CD14-positive monocyte (primary cell): ENCODE measurements at regions not wholly inside any gene's neighbourhood (a gene's known extent, or its start where the extent isn't known, plus 50 kb on each side); places are given as distances from the start of the nearest gene placed in this dataset.

Experiments
- DNase-seq, 3 donors: peaks; one replicate each; pipeline ENCODE4 v3.0.0-alpha.2; 2011 to 2022
- H2AFZ ChIP-seq: 2 replicates; pipeline ENCODE4 v1.6.0; 2012; ENCODE audit warnings: mild to moderate bottlenecking, low read depth, low read length, inconsistent platforms; ENCODE audit not compliant: insufficient read depth, poor library complexity, severe bottlenecking
- H3K27ac ChIP-seq, 2 donors: 1 replicate in 1 of 2; 2 replicates in 1 of 2; pipeline ENCODE4 v1.5.1; 2012 to 2013; ENCODE audit warnings: low read length in 2 of 2, control low read depth in 1 of 2, inconsistent platforms in 1 of 2, low read depth in 1 of 2, mild to moderate bottlenecking in 1 of 2
- H3K27me3 ChIP-seq, 2 donors: one replicate each; pipeline versions ENCODE4 v1.6.0 to v1.6.1; 2011 to 2013; ENCODE audit warnings: low read length in 2 of 2; ENCODE audit not compliant: control insufficient read depth in 2 of 2, insufficient read depth in 2 of 2
- H3K36me3 ChIP-seq, 2 donors: replicated peaks in 1 of 2; 1 replicate in 1 of 2; 2 replicates in 1 of 2; pipeline versions ENCODE4 v1.5.1 to v1.6.1; 2012 to 2013; ENCODE audit warnings: low read length in 2 of 2, control low read depth in 1 of 2, inconsistent platforms in 1 of 2, mild to moderate bottlenecking in 1 of 2; ENCODE audit not compliant: insufficient read depth in 2 of 2, control insufficient read depth in 1 of 2
- H3K4me1 ChIP-seq, 2 donors: 1 replicate in 1 of 2; 2 replicates in 1 of 2; pipeline versions ENCODE4 v1.5.1 to v1.6.1; 2012 to 2013; ENCODE audit warnings: low read length in 2 of 2, control low read depth in 1 of 2, inconsistent platforms in 1 of 2, mild to moderate bottlenecking in 1 of 2, moderate library complexity in 1 of 2; ENCODE audit not compliant: insufficient read depth in 2 of 2, control insufficient read depth in 1 of 2
- H3K4me2 ChIP-seq: replicated peaks from 2 replicates; pipeline ENCODE3; 2012; ENCODE audit warnings: low read length, moderate library complexity, mild to moderate bottlenecking; ENCODE audit not compliant: poor library complexity, severe bottlenecking; ENCODE audit errors: extremely low read depth
- H3K4me3 ChIP-seq, 3 experiments: fragments of 200-600 bp in 1 of 3; sonication (generic) in 1 of 3; replicated peaks in 1 of 3; 1 replicate in 2 of 3; 2 replicates in 1 of 3; pipeline ENCODE4 v1.5.1; 2011 to 2013; ENCODE audit warnings: low read length in 3 of 3, mild to moderate bottlenecking in 3 of 3, control low read depth in 2 of 3, low read depth in 2 of 3, inconsistent platforms in 1 of 3, moderate library complexity in 1 of 3
- H3K79me2 ChIP-seq: 2 replicates; pipeline ENCODE4 v1.6.0; 2012; ENCODE audit warnings: mild to moderate bottlenecking, control low read depth, inconsistent platforms, low read length, moderate library complexity; ENCODE audit not compliant: insufficient read depth
- H3K9ac ChIP-seq: 2 replicates; pipeline ENCODE4 v1.6.0; 2017; ENCODE audit warnings: low read length, mild to moderate bottlenecking; ENCODE audit not compliant: insufficient read depth, poor library complexity, severe bottlenecking
- H3K9me3 ChIP-seq, 2 donors: replicated peaks in 1 of 2; 1 replicate in 1 of 2; 2 replicates in 1 of 2; pipeline versions ENCODE4 v1.5.1 to v1.6.1; 2012 to 2013; ENCODE audit warnings: low read length in 2 of 2, control low read depth in 1 of 2; ENCODE audit not compliant: control insufficient read depth in 1 of 2, insufficient read depth in 1 of 2
- H4K20me1 ChIP-seq: 2 replicates; pipeline ENCODE4 v1.6.0; 2012; ENCODE audit warnings: mild to moderate bottlenecking, low read length, control low read depth, moderate library complexity; ENCODE audit not compliant: insufficient read depth
- H3K27ac Mint-ChIP-seq, 7 donors: one replicate each; pipeline ENCODE4 v1.8.0; 2020; ENCODE audit warnings: mild to moderate bottlenecking in 7 of 7, mixed read lengths in 7 of 7, moderate library complexity in 6 of 7, inconsistent platforms in 2 of 7
- H3K27me3 Mint-ChIP-seq, 3 donors: one replicate each; pipeline ENCODE4 v1.8.0; 2021 to 2022; ENCODE audit warnings: low read depth in 3 of 3, mild to moderate bottlenecking in 3 of 3, mixed read lengths in 3 of 3, moderate library complexity in 3 of 3, inconsistent platforms in 1 of 3
- H3K36me3 Mint-ChIP-seq, 2 donors: one replicate each; pipeline ENCODE4 v1.8.0; 2020; ENCODE audit warnings: mixed read lengths in 2 of 2, inconsistent platforms in 1 of 2, mild to moderate bottlenecking in 1 of 2
- H3K4me1 Mint-ChIP-seq: one replicate; pipeline ENCODE4 v1.8.0; 2020; ENCODE audit warnings: mild to moderate bottlenecking, mixed read lengths
- H3K4me3 Mint-ChIP-seq, 2 donors: one replicate each; pipeline ENCODE4 v1.8.0; 2020; ENCODE audit warnings: mild to moderate bottlenecking in 2 of 2, mixed read lengths in 2 of 2, moderate library complexity in 1 of 2
- H3K9me3 Mint-ChIP-seq, 7 donors: one replicate each; pipeline ENCODE4 v1.8.0; 2020 to 2022; ENCODE audit warnings: mixed read lengths in 7 of 7, mild to moderate bottlenecking in 6 of 7, moderate library complexity in 6 of 7, inconsistent platforms in 2 of 7
- WGBS: methylation state at CpG from one replicate; pipeline ENCODE4 v1.1.5; 2013; ENCODE audit warnings: missing lambda C conversion rate; ENCODE audit not compliant: insufficient coverage; 5-methylcytosine and 5-hydroxymethylcytosine counted together
- intact Hi-C, 2 donors: fragments of 100-400 bp; cut with micrococcal nuclease; formaldehyde crosslinking; loops; one replicate each; pipeline versions ENCODE4 v1.15.0 to v1.15.1; 2023
- TF ChIP-seq, protein P1 (sequence below): fragments of 200-600 bp; IDR thresholded peaks from one replicate; pipeline ENCODE4 v1.8.0; 2022; ENCODE audit warnings: antibody characterized with exemption, mild to moderate bottlenecking

DNA sequence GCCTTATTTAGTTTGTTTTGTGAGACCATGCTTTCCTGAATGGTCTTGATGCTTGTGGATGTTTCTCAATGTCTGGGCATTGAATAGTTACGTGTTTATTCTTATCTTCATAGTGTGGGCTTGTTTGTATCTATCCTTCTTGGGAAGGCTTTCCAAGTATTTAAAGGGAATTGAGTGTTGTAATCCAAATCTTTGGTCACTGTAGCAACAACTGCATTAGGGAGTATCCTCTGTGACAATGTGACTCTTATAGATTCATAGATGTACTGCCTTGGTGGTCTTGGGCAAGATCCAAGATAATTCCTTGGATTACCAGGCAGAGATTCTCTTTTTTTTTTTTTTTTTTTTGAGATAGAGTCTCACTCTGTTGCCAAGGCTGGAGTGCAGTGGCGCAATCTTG is 598.4 kb downstream of the CBLN4 start:
- WGBS, result no CpG with 5 or more reads among the region's 2 CpGs
- intact Hi-C loops, result no loop called here
- Histone ChIP-seq H3K27me3 (no peaks in the 10 kb centered on the region), H3K79me2 (no peaks in the 10 kb centered on the region), H3K4me3 (no peak overlapping the region), H3K9ac (no peak overlapping the region), H3K36me3 (no peaks in the 10 kb centered on the region), H3K4me1 (no peaks in the 10 kb centered on the region), H3K27ac (no peak overlapping the region), H3K9me3 (peaks cover 11 to 16% of the 10 kb centered on the region in 2 donors), H4K20me1 (no peaks in the 10 kb centered on the region), H2AFZ (no peak overlapping the region), H3K4me2 (no peak overlapping the region)
- no peak overlapping the region for H3K4me3 Mint-ChIP-seq
- peaks cover 0 to 3% (median 0%) of the 10 kb centered on the region in 3 donors for H3K27me3 Mint-ChIP-seq
- no peak for DNase-seq
- no peak overlapping the region for H3K27ac Mint-ChIP-seq
- no peaks in the 10 kb centered on the region for H3K36me3 Mint-ChIP-seq
- TF ChIP-seq, protein P1, sequence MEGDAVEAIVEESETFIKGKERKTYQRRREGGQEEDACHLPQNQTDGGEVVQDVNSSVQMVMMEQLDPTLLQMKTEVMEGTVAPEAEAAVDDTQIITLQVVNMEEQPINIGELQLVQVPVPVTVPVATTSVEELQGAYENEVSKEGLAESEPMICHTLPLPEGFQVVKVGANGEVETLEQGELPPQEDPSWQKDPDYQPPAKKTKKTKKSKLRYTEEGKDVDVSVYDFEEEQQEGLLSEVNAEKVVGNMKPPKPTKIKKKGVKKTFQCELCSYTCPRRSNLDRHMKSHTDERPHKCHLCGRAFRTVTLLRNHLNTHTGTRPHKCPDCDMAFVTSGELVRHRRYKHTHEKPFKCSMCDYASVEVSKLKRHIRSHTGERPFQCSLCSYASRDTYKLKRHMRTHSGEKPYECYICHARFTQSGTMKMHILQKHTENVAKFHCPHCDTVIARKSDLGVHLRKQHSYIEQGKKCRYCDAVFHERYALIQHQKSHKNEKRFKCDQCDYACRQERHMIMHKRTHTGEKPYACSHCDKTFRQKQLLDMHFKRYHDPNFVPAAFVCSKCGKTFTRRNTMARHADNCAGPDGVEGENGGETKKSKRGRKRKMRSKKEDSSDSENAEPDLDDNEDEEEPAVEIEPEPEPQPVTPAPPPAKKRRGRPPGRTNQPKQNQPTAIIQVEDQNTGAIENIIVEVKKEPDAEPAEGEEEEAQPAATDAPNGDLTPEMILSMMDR, result no peak
- peaks cover 0 to 11% (median 0%) of the 10 kb centered on the region in 7 donors for H3K9me3 Mint-ChIP-seq
- no peaks in the 10 kb centered on the region for H3K4me1 Mint-ChIP-seq

DNA sequence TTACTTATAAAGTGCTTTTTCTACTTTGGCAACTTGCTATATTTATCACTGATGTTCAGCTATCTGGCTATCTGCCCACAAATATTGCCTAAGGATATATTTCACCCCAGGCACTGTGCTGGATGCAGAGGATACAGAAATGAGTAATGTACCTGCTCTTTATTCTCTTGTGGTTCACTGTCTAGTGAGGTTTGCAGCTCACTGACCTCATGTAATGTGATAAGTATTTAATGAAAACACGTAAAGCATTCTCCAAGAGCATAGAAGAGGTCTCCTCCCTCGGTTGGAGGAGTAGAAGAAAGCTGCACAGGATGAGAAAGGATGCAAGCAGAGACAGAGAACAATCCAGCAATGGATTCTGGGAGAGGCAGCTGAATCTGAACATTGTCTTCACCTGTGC is 610.7 kb downstream of the CBLN4 start:
- Mint-ChIP-seq H3K9me3 (peaks cover 0 to 7% (median 5%) of the 10 kb centered on the region in 7 donors), H3K36me3 (no peaks in the 10 kb centered on the region), H3K27me3 (peaks cover 0 to 4% (median 0%) of the 10 kb centered on the region in 3 donors), H3K4me1 (no peaks in the 10 kb centered on the region), H3K4me3 (no peak overlapping the region), H3K27ac (no peak overlapping the region)
- Histone ChIP-seq H3K36me3 (no peaks in the 10 kb centered on the region), H3K4me2 (no peak overlapping the region), H3K27me3 (no peaks in the 10 kb centered on the region), H4K20me1 (no peaks in the 10 kb centered on the region), H3K27ac (no peak overlapping the region), H3K9me3 (peaks cover 0 to 5% of the 10 kb centered on the region in 2 donors), H3K79me2 (no peaks in the 10 kb centered on the region), H2AFZ (no peak overlapping the region), H3K4me1 (no peaks in the 10 kb centered on the region), H3K9ac (no peak overlapping the region), H3K4me3 (no peak overlapping the region)
- intact Hi-C loops, result no loop called here
- TF ChIP-seq, protein P1, result no peak
- WGBS, result 80% methylated on average over 1 of the region's 2 CpGs
- DNase-seq, result no peak
